Fibroblast of skin of left quadriceps (primary cell): ENCODE measurements at regions not wholly inside any gene's neighbourhood (a gene's known extent, or its start where the extent isn't known, plus 50 kb on each side); places are given as distances from the start of the nearest gene placed in this dataset.
"Not testable (repeated sequence)": the region's sequence is repeated elsewhere in the genome, so short reads cannot be mapped to it uniquely, and the experiment has no call there.

Experiments
- DNase-seq, 2 experiments: peaks; one replicate each; pipeline ENCODE4 v3.0.0-alpha.2; 2013; ENCODE audit warnings: low read depth in 2 of 2

DNA sequence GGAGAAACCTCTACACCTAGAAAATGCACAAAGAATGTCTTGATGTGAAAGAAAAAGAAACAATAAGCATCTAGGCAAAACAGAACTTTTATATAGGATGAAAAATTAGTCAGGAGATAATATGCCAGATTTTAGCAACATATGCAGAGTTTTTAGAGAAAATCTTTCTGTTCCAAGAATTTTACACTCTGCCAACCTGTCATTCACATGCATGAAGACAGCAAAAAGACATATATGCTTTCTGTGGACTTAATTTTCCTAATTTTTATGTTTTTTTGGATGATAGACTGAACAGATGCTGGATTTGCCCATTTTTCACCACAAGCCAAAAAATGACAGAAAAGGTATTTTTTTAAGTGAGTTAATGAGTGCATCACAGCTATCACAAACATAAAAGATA, 637.3 kb downstream of the TRIB2 start:
- DNase-seq: no peak

DNA sequence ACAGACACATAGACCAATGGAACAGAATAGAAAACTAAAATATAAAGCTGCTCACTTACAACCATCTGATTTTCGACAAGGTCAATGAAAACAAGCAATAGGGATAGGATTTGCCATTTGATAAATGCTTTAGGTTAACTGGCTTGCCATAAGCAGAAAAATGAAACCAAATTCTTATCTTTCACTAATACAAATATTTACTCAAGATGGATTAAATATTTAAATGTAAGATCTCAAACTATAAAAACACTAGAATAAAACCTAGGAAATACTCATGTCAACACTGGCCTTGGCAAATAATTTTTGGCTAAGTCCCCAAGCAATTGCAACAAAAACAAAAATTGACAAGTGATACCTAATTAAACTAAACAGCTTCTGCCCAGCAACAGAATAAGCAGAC, 665.2 kb downstream of the TRIB2 start:
- not testable (repeated sequence) for DNase-seq

DNA sequence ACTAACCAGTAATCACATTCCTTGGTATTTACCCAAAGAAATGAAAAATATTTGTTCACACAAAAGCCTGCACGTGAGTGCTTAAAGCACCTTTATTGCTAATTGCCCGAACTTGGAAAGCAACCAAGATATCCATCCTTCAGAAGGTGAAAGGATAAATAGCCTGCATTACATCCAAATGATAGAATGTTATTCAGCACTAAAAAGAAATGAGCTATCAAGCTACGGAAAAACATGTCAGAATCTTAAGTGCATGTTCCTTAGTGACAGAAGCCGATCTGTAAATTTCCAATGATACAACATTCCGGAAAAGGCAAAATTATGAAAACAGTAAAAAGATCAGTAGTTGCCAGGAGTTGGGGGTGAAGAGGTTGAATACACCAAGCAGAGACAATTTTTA, 672.4 kb downstream of the TRIB2 start:
- not testable (repeated sequence) for DNase-seq

DNA sequence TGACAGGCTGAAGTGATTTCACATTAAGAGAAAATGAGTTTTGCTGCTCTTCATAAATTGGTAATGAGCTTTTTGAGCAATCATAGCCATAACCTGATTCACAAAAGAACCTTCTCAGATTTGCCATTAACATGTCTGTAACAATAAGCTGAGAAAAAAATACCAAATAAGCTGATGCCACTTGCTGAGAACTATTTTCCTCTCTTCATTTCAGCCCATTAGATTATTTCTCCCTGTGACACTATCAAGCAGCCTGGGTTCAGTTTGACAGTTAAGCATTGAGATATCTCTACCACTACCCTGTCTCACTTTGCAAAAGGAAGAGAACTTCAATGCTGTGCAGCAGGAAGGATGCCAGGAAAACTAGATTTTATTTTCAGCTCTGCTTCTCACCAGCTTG, 673.9 kb downstream of the TRIB2 start:
- no peak for DNase-seq

DNA sequence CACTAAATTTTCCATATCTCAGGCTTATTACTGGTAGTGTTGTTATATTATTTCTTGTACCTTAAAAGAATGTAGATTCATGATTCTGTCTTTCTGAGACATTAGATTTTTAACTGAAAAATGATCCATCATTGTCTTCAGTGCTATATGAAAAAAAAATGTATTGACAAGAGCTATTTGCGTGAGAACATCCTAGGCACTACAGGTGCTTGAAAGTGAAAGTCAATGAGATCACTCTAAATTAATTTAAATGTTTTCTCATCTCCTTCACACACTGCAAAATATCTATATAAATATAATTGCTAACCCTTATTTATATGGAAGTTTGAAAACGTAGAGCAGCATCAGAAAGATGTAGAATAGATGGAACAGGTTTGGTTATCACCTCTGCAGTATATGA, 684.6 kb downstream of the TRIB2 start:
- no peak for DNase-seq

DNA sequence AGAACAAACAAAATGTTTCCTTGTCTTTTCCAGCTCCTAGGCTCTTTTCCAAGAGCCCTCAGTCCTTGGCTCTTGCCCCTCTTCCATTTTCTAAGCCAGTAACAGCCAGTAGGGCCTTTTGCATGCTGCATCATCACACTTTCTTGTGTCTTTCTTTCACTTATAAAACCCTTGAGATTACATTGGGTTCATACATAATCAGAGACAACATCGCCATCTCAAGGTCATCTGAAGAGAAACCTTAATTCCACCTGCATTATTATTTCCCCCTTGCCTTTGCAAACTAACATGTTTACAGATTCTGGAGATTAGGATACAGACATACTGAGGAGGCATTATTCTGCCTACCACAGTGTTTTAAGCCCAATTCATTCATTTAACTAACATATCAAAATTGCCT, 697.3 kb downstream of the TRIB2 start:
- no peak for DNase-seq

DNA sequence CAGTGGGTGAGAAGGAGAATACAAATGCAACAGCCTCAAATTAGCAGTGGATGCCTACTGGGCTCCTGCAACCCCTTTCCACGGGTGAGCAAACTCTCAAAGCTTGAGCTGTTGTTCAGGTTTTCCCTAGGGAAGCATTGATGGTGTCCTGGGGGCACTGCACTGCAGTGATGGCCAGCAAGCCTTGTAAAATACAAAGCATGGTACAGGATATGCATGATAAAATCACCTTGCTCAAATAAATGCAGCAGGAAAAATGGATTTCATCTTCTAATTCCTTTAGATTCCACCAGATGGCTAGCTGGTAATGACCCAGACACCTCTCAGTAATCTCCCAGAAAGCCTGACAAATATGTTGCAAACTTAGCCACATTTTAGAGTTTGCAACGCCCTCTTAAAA, 698.2 kb downstream of the TRIB2 start:
- DNase-seq: no peak

DNA sequence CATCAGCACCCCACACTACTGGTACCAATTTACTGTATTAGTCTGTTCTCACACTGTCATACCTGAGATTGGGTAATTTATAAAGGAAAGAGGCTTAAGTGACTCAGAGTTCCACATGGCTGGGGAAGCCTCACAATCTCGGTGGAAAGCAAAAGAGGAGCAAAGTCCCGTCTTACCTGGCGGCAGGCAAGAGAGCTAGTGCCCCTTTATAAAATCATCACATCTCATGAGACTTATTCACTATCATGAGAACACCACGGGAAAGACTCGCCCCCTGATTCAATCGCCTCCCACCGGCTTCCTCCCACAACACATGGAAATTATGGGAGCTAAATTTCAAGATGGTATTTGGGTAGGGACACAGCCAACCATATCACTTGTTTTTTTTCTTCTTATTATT, 717.2 kb downstream of the TRIB2 start:
- DNase-seq: no peak

DNA sequence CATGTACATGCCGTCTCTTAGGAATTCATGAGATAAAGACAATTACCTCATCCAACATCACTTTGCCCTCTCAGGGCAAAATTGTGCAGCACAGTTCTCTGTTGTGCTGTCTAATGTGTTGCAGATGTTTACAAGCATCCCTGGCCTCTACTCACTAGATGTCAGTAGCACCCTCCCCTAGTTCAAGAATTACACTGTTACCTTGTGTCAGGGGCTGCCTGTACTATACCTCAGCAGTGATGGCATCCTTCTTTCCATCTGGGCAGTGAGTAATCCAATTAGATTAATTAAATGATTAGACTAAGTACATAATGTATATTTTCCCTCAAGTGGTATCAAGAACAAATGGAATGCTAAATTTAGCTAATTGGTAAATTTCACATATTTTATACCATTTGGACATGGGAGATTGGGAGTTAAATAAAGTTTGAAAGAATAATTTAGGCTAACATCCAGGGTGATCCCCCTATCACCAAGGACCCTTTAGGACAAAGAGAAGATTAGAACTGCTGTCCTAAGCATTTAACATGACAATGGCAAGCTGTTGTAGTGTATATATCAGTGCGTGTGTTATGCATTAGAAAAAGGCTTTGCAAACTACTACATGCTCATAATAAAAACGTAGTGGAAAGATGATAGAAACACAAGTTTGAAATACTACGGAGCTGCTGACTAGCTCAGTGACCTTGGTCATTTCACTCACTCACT, 727.0 kb downstream of the TRIB2 start:
- DNase-seq: not testable (repeated sequence)

DNA sequence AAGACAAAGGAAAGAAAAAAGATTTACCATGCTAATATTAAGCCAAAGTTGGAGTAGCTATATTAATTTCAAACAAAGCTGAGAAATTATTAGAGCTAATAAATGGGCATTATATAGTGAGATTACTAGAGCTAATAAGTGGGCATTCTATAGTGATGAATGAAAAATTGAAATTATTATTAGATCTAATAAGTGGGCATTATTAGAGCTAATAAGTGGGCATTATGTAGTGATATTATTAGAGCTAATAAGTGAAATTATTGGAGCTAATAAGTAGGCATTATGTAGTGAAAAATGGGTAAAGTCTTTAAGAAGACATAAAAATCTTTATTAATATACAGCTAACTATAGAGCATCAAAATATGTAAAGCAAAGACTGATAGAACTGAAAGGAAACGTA, 745.7 kb downstream of the TRIB2 start:
- no peak for DNase-seq

DNA sequence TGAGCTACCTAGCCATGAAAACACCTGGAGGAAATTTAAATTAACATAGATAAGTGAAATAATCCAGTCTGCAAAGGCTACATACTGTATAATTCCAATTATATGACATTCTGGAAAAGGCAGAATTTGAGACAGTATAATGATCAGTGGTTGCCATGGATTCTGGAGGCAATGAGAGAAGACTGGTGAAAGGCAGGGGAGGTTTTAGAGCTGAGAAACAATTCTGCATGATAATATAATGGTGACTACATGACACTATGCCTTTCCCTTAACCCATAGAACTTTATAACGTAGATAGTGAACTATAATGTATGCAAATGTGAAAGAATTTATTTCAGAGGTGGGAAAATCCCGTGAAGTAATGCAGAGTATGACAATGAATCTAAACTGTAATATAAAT, 749.3 kb downstream of the TRIB2 start:
- DNase-seq: no peak

DNA sequence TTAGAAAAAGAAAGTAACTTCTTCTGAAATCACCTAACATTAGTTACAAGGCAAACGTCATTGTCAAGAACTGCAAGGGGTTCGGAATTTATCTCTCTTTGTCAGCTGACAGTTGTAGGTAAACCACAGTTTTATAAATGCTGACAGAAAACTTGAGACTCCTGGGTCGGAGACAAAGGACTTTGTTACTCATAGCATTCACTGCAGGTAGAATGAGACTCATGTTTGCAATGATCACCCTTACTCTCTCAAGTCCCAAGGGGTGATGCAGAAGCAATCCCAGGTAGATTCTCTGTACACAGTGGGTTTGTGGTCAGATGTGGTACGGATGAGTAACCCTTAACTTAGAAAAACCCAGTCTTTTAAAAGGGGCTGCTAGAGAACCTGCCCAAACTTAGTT, 757.8 kb downstream of the TRIB2 start:
- DNase-seq: no peak

DNA sequence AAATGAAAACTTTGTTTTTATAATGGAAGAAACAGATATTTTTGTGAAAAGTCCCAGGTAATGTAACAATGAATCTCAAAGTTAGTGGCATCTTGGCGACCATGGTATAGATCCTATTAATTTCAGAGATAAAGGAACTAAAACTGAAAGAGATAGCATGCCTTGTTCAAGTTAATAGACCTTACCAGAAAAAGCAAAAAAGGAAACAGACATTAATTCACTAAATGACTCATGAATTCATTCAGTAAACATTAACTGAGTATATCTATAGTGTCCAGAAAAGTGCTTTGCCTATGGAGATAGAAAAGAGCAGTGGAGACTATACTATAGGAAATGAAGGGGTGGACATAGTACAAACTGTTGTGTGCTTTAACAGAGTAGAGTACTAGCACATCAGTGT, 763.3 kb downstream of the TRIB2 start:
- DNase-seq: no peak

DNA sequence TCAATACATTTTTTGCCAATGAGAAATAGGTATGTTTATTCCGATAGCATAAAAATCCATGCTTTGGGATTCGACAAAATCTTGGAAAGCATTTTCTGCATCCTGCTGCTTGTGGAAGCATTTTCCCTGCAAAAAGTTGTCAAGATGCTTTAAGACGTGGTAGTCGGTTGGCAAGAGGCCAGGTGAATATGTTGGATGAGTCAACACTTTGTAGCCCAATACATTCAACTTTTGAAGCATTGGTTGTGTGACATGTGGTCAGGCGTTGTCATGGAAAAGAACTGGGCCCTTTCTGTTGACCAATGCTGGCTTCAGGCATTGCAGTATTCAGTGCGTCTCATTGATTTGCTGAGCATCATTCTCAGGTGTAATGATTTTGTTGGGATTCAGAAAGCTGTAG, 764.5 kb downstream of the TRIB2 start:
- no peak for DNase-seq

DNA sequence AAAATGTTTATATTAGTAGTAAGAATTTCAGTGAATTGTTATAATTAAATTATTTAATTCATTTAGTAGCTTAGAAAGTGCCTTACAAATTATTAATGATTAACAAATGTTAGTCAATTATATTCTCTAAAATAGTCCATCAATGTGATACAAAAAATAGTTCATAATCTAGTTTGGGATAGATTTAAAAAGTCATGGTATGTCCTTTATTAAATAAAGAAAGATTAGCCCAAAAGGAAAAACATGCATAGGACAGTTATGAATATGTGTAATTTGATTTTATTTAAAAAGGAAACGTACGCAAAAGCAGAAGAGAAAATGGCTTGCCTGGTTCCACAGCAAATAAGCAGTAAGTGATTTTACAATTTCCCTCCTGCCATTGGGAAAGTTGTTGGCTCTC, 768.5 kb downstream of the TRIB2 start:
- DNase-seq: no peak

DNA sequence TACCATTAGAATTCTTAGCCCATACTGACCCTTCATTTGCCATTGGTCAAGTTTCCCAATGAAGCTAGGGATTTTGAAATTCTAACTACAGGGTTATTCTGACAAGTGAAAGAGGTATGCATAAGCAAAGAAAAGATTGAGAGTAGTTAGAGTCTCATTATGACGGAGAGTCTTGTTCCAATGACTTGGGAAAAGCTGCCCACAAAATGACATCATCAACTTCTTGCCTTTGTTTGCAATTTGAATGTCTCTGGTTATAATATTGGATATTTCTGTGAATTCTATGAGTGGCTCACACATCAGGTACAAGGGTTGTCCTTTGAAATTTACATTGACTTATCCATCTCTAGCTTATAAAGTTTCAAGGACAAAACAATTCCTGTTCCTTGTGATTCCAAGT, 772.2 kb downstream of the TRIB2 start:
- DNase-seq: no peak

DNA sequence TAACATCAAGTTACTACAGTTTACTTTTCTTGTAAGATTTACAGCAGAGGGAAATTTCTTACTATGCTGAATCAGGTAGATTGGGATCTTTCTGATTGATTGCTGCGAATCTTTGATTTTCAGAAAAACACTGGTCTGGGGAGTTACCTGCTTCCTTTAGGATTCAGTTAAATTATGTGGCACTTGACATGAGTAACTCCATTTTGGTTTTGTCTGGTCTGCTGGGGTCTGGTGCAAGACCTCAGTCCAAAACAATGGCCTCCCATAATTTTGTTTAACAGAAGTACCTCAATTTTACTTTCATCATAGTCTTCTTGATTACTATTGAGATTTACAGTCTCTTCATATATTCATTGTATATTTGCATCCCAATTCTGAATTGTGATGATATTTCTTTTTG, 775.5 kb downstream of the TRIB2 start:
- DNase-seq: no peak

DNA sequence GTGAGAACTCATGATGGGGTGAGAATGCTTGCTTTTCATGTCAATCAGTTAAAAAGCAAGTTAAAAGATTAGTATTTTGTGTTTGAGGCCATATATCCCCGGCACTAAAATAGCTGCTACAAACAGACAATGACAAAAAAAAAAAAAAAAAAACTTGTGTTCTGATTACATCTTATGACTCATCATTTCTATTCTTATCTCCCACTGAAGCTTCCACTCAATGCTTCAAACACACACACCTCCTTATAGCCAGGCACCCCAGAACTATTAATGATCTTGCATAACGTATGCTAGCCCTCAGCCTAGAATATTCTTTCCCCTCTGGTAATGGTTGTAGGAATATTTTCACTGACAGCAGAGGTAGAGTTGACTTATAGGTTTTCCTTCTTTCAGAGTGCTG, 778.3 kb downstream of the TRIB2 start:
- no peak for DNase-seq

DNA sequence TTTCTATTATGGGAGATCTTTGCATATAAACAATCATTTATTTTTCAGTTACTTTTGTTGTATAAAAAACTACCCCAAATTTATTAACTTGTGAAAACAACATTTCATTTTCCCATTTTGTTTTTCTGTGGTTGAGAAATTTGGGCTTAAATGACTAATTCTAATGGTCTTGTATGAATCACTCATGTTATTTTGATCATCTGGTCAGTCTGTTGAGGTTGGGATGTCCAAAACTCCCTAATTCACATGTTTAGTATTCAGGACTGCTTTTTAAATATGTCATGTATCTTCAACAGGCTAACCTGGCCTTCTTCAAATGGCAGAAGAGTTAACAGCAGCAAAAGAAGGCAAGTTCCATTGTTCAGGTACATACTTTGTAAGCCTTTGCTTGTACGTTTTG, 788.1 kb downstream of the TRIB2 start:
- DNase-seq: no peak

DNA sequence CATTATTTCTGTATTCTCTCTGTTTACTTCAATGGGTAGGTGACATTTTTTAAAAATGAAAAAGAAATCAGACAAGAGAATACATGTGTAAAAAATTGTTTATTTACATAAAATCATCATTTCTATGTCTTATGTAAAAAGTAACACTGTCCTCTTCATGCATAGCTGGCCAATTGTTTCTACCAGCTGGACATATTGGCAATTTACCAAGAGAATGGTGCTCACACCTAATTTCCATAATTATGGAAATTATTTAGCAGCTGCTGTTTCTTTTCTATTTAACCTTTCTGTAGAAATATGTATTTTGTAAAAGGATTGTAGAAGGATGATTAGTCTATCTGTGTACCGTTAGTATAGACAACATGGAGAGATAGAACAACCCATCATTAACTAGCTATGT, 791.9 kb downstream of the TRIB2 start:
- no peak for DNase-seq

DNA sequence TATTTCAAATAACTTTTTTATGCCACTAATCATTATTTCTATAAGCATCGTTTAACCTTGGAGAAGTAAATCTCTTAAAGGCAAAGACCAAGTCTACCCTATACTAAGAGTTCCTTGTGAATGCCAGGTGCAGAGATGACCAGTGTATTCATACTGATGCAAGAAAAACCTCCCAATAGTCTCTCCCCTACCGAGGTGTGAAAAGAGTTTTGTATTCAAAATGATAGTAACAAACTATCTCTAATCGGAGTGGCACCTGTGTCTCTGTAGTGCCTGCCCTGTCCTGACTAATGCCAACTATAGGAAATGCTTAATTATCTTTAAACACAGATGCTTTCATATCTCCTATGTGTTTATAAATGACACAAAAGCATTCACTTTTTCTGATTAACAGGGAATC, 798.5 kb downstream of the TRIB2 start:
- DNase-seq: no peak

DNA sequence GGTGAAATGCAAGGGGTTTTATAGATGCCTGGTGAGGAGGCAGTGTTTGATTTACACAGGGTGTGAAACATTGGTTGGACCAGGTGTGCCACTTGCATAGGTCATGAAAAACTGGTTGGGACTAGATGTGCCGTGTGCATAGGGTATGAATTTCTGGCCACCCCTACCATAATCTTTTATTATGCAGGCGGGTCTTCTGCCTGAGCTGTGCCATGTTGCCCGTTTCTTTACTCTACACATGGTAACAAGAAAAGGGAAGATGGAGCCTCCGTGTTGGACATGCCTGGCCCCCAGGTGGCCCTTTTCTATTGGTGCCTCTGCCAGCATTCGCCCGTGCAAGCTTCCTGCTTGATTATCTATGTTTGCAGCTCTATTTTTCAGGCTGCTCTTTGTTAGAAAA, 805.4 kb downstream of the TRIB2 start:
- DNase-seq: no peak

DNA sequence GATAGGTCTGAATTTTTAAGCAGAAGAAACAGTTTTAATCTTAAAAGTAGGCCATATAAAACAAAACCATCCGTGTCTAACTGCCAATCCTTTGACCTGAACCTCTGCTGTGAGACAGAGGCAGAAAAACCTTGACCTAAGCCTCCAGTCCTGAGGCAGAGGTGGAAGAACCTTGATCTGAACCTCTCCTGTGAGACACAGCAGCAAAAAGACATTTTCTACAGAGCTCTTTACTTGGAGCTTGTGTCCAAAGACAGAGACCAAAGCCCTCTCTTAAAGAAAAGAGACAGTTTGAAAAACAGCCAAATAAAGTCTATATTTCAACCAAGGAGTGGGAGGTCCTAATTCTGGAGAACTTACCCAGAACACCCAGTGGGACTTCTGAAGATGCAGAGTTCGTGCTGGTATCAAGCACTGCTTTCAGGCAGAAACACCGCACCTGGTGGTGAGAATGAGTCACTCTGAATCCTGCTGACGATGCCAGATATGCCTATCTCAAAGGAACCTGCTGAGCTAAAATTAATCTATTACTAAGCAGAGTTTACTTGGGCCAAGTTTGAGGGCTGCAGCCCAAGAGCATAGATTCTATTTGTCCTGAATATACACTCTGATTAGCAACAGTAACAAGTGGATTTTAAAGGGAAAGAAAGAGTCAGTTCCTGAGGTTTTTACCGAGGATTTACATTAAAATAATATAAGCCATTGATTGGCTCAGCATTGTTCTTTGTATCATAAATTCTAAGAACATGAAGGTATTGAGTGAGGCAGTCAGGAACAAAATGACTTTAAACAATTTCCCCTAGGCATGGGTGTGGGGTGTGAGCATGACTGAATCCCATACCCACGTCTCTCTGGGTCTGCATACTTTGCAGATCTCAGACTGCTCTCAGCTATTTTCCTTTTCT, 806.4 kb downstream of the TRIB2 start:
- DNase-seq: no peak
